Endothelial cell of umbilical vein (primary cell): ENCODE measurements at regions not wholly inside any gene's neighbourhood (a gene's known extent, or its start where the extent isn't known, plus 50 kb on each side); places are given as distances from the start of the nearest gene placed in this dataset.

Experiments used
- BruUV-seq: library from RNA; stranded (reverse); fragments of 400-500 nt; replicated peaks from 2 replicates; lab custom pipeline; 2021; lab: Mats Ljungman, UMichigan
- CTCF ChIA-PET: fragments of 300-600, 350-600 bp; sonication (Branson Sonifier 250); formaldehyde crosslinking; loops from one replicate; lab custom pipeline; 2021; ENCODE audit warnings: antibody characterized with exemption, inconsistent platforms; lab: Charles Lee
- POLR2A ChIA-PET: fragments of 300-600, 350-600 bp; sonication (Branson Sonifier 250); formaldehyde crosslinking; loops from one replicate; lab custom pipeline; 2021; ENCODE audit warnings: antibody characterized with exemption, inconsistent platforms; lab: Charles Lee
- DNase-seq: peaks from one replicate; pipeline ENCODE4 v3.0.0-alpha.2; 2011; ENCODE audit warnings: low read depth, low spot score
- FAIRE-seq: peaks from 2 replicates; lab custom pipeline; 2011; peaks lifted over from hg19 to GRCh38; lab: Jason Lieb, UNC
- H2AFZ ChIP-seq: 2 replicates; pipeline ENCODE4 v1.6.0; 2012; ENCODE audit warnings: low read depth, low read length, control low read depth, inconsistent platforms
- H3K27ac ChIP-seq: 2 replicates; pipeline ENCODE4 v1.5.1; 2011; ENCODE audit warnings: low read depth, mild to moderate bottlenecking, control low read depth, low read length, moderate library complexity; ENCODE audit not compliant: insufficient read depth
- H3K27me3 ChIP-seq, 2 experiments: 2 replicates each; pipeline versions ENCODE4 v1.6.0 to v1.6.1; 2011; ENCODE audit warnings: low read length in 2 of 2, mixed read lengths in 1 of 2; ENCODE audit not compliant: control insufficient read depth in 2 of 2, insufficient read depth in 2 of 2
- H3K36me3 ChIP-seq, 2 experiments: 2 replicates in 1 of 2; 3 replicates in 1 of 2; pipeline ENCODE4 v1.5.1; 2011; ENCODE audit warnings: low read length in 2 of 2, mild to moderate bottlenecking in 1 of 2, moderate library complexity in 1 of 2; ENCODE audit not compliant: control insufficient read depth in 2 of 2, insufficient read depth in 2 of 2; ENCODE audit errors: extremely low read depth in 1 of 2
- H3K4me1 ChIP-seq: 3 replicates; pipeline ENCODE4 v1.5.1; 2011; ENCODE audit warnings: mild to moderate bottlenecking, low read length; ENCODE audit not compliant: control insufficient read depth, insufficient read depth; ENCODE audit errors: extremely low read depth
- H3K4me2 ChIP-seq: 2 replicates; pipeline ENCODE4 v1.6.1; 2011; ENCODE audit warnings: low read length, control low read depth, mixed read lengths; ENCODE audit not compliant: insufficient read depth
- H3K4me3 ChIP-seq, 3 experiments: fragments of 200-600 bp in 1 of 3; sonication (generic), shearing (Covaris generic) in 1 of 3; replicated peaks in 1 of 3; 2 replicates each; pipeline ENCODE4 v1.5.1; 2011 to 2016; ENCODE audit warnings: control low read depth in 3 of 3, low read length in 3 of 3, mild to moderate bottlenecking in 2 of 3, inconsistent platforms in 1 of 3, low read depth in 1 of 3, moderate library complexity in 1 of 3; ENCODE audit not compliant: insufficient read depth in 1 of 3
- H3K79me2 ChIP-seq: 2 replicates; pipeline ENCODE4 v1.6.0; 2012; ENCODE audit warnings: low read length, inconsistent platforms; ENCODE audit not compliant: control insufficient read depth, insufficient read depth
- H3K9ac ChIP-seq: replicated peaks from 2 replicates; pipeline ENCODE3; 2011; ENCODE audit warnings: low read length, control low read depth; ENCODE audit not compliant: insufficient read depth; ENCODE audit errors: extremely low read depth
- H3K9me1 ChIP-seq: replicated peaks from 3 replicates; pipeline ENCODE4 v1.6.0; 2011; ENCODE audit warnings: mild to moderate bottlenecking, low read length; ENCODE audit not compliant: control insufficient read depth, insufficient read depth; ENCODE audit errors: extremely low read depth
- H3K9me3 ChIP-seq: replicated peaks from 2 replicates; pipeline ENCODE4 v1.5.1; 2012; ENCODE audit warnings: low read length, inconsistent platforms; ENCODE audit not compliant: control insufficient read depth, insufficient read depth
- H4K20me1 ChIP-seq: replicated peaks from 2 replicates; pipeline ENCODE3; 2011; ENCODE audit warnings: mild to moderate bottlenecking, low read length; ENCODE audit not compliant: control insufficient read depth, insufficient read depth; ENCODE audit errors: extremely low read depth
- EZH2 ChIP-seq: IDR thresholded peaks from 2 replicates; pipeline ENCODE4 v1.6.1; 2012; ENCODE audit warnings: borderline replicate concordance, low read depth, mild to moderate bottlenecking, moderate library complexity, low read length, inconsistent platforms; ENCODE audit not compliant: severe bottlenecking
- FOS ChIP-seq: IDR thresholded peaks from 2 replicates; pipeline ENCODE4 v1.6.1; 2011; ENCODE audit warnings: mild to moderate bottlenecking, low read length, moderate library complexity, borderline replicate concordance; ENCODE audit not compliant: insufficient read depth
- GATA2 ChIP-seq: IDR thresholded peaks from 2 replicates; pipeline ENCODE4 v1.7.0; 2011; ENCODE audit warnings: low read depth, mild to moderate bottlenecking, moderate library complexity, mixed read lengths, low read length; ENCODE audit not compliant: insufficient read length, insufficient read depth
- JUN ChIP-seq: IDR thresholded peaks from 2 replicates; pipeline ENCODE4 v1.6.1; 2011; ENCODE audit warnings: borderline replicate concordance, low read depth; ENCODE audit not compliant: insufficient read length, insufficient read depth
- MAX ChIP-seq: IDR thresholded peaks from 2 replicates; pipeline ENCODE4 v1.6.1; 2011; ENCODE audit not compliant: insufficient read depth, insufficient read length
- MYC ChIP-seq: IDR thresholded peaks from one replicate; pipeline ENCODE4 v1.6.1; 2011; ENCODE audit warnings: mild to moderate bottlenecking, low read depth, low read length
- POLR2A ChIP-seq: IDR thresholded peaks from 2 replicates; pipeline ENCODE4 v1.6.1; 2012; ENCODE audit warnings: low read depth, mild to moderate bottlenecking, control low read depth, low read length
- POLR2AphosphoS5 ChIP-seq: IDR thresholded peaks from 2 replicates; pipeline ENCODE4 v1.6.1; 2012; ENCODE audit warnings: low read depth, mild to moderate bottlenecking, control low read depth, low read length, moderate library complexity; ENCODE audit not compliant: insufficient read depth
- dilution Hi-C: fragments of 300-500 bp; cut with MboI; formaldehyde crosslinking; loops from one replicate; pipeline ENCODE4 v1.15.0; 2019; ENCODE audit warnings: low sequenced_read_pairs; ENCODE audit not compliant: extremely low pct_ligation_motif_present
- intact Hi-C: fragments of 100-400 bp; cut with micrococcal nuclease; formaldehyde crosslinking; loops from one replicate; pipeline ENCODE4 v1.10.0; 2022
- TF ChIP-seq, protein P1 (sequence below), 2 donors: IDR thresholded peaks; 1 replicate in 1 of 2; 2 replicates in 1 of 2; pipeline ENCODE4 v1.5.1; 2011; ENCODE audit warnings: low read length in 2 of 2, mild to moderate bottlenecking in 2 of 2, moderate library complexity in 2 of 2, control low read depth in 1 of 2, inconsistent platforms in 1 of 2, low read depth in 1 of 2; ENCODE audit not compliant: insufficient read depth in 1 of 2; ENCODE audit errors: extremely low read depth in 1 of 2

- ChIA-PET POLR2A (no interaction called here), CTCF (no interaction called here)
- FAIRE-seq (no peak), DNase-seq (no peak)
- no peak for TF ChIP-seq JUN
- no peak for TF ChIP-seq MYC
- TF ChIP-seq, protein P1, sequence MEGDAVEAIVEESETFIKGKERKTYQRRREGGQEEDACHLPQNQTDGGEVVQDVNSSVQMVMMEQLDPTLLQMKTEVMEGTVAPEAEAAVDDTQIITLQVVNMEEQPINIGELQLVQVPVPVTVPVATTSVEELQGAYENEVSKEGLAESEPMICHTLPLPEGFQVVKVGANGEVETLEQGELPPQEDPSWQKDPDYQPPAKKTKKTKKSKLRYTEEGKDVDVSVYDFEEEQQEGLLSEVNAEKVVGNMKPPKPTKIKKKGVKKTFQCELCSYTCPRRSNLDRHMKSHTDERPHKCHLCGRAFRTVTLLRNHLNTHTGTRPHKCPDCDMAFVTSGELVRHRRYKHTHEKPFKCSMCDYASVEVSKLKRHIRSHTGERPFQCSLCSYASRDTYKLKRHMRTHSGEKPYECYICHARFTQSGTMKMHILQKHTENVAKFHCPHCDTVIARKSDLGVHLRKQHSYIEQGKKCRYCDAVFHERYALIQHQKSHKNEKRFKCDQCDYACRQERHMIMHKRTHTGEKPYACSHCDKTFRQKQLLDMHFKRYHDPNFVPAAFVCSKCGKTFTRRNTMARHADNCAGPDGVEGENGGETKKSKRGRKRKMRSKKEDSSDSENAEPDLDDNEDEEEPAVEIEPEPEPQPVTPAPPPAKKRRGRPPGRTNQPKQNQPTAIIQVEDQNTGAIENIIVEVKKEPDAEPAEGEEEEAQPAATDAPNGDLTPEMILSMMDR (IDR thresholded peaks at IDR 0.05; ENCODE audit: extremely low read depth in 1 of 2, insufficient read depth in 1 of 2, low read depth in 1 of 2, low read length in 2 of 2), result no peak
- no peak for TF ChIP-seq POLR2AphosphoS5
- no peak for TF ChIP-seq EZH2
- TF ChIP-seq GATA2, result no peak
- TF ChIP-seq MAX, result no peak
- TF ChIP-seq POLR2A, result no peak
- no peak for TF ChIP-seq FOS
- dilution Hi-C loops (no loop called here), intact Hi-C loops (no loop called here)
- Histone ChIP-seq H3K9me3 (no peaks in the 10 kb centered on the region), H3K4me3 (no peak overlapping the region), H3K36me3 (no peaks in the 10 kb centered on the region), H4K20me1 (no peaks in the 10 kb centered on the region), H3K9ac (no peak overlapping the region), H3K4me2 (no peak overlapping the region), H2AFZ (no peak overlapping the region), H3K9me1 (no peaks in the 10 kb centered on the region), H3K27ac (no peak overlapping the region), H3K27me3 (peaks cover 0 to 1% of the 10 kb centered on the region in 2 experiments), H3K79me2 (no peaks in the 10 kb centered on the region), H3K4me1 (no peaks in the 10 kb centered on the region)
- no TSS peak for BruUV-seq
Observed at GRCh38 chr1:219669042-219669441, 56.1 kb upstream of the ZC3H11B start.
